ENCODE measurements at regions not wholly inside any gene's neighbourhood (a gene's known extent, or its start where the extent isn't known, plus 50 kb on each side); places are given as distances from the start of the nearest gene placed in this dataset.

GRCh38 chr22:26732284-26732683, 74.9 kb downstream of the MIAT start:
- no peak for DNase-seq
- Histone ChIP-seq H3K27ac (no peak overlapping the region), H3K4me1 (ENCODE audit: insufficient read depth) (no peaks in the 10 kb centered on the region), H3K27me3 (no peaks in the 10 kb centered on the region), H3K9me3 (no peaks in the 10 kb centered on the region), H3K36me3 (no peaks in the 10 kb centered on the region), H3K4me3 (no peak overlapping the region)
- no peak for TF ChIP-seq EP300 (IDR thresholded peaks at IDR 0.05)
- intact Hi-C loops (cut with DNase I) = no loop called here
- WGBS, 3 donors = 89 to 94% (median 90%) methylated on average over 7 of the region's 7 CpGs

DNA sequence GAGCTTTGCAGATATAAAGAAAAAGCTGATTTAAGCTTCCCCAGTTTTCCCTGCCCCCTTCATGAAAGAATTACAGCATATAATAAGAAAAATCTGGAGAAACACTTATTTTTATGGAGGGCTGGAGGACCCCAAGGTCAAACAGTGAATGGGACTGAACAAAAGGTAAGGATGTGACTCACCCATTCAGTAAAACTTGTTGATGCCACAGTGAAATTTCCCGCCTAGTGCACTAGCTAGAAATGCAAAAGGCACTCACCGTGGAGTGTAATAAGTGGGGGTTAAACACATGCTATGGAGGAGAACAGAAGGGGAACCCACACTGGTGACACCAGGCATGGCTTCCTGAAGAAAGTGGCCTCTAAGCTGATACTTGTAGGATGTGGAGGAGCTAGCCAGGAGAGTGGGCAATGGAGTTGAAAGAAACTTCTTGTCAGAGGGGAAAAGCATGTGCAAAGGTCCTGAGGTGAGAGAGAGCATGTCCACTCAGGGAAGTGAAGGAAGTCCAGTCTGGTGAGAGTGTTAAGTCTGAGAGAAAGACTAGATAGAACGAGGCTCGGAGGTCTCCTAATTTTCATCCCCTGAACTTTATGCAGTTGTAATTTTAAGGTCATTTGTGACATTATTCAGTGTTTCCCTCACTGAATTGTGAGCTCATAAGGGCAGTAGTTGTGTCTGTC, 77.1 kb downstream of the MIAT start:
- Histone ChIP-seq H3K36me3 (no peaks in the 10 kb centered on the region), H3K27me3 (no peaks in the 10 kb centered on the region), H3K4me1 (ENCODE audit: insufficient read depth) (no peaks in the 10 kb centered on the region), H3K9me3 (no peaks in the 10 kb centered on the region), H3K4me3 (no peak overlapping the region), H3K27ac (no peak overlapping the region)
- TF ChIP-seq, protein P1, sequence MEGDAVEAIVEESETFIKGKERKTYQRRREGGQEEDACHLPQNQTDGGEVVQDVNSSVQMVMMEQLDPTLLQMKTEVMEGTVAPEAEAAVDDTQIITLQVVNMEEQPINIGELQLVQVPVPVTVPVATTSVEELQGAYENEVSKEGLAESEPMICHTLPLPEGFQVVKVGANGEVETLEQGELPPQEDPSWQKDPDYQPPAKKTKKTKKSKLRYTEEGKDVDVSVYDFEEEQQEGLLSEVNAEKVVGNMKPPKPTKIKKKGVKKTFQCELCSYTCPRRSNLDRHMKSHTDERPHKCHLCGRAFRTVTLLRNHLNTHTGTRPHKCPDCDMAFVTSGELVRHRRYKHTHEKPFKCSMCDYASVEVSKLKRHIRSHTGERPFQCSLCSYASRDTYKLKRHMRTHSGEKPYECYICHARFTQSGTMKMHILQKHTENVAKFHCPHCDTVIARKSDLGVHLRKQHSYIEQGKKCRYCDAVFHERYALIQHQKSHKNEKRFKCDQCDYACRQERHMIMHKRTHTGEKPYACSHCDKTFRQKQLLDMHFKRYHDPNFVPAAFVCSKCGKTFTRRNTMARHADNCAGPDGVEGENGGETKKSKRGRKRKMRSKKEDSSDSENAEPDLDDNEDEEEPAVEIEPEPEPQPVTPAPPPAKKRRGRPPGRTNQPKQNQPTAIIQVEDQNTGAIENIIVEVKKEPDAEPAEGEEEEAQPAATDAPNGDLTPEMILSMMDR (IDR thresholded peaks at IDR 0.05) = no peak
- no peak for DNase-seq
- intact Hi-C loops (cut with DNase I) = no loop called here
- WGBS, 3 donors = 89 to 94% (median 92%) methylated on average over 4 of the region's 4 CpGs

GRCh38 chr22:26735019-26735409, 77.6 kb downstream of the MIAT start:
- no peaks in the 10 kb centered on the region for H3K9me3 ChIP-seq
- no peak overlapping the region for H3K4me3 ChIP-seq
- no peaks in the 10 kb centered on the region for H3K27me3 ChIP-seq
- intact Hi-C loops (cut with DNase I) = no loop called here
- H3K4me1 ChIP-seq (ENCODE audit: insufficient read depth) = no peaks in the 10 kb centered on the region
- WGBS, 3 donors = 75 to 83% (median 76%) methylated on average over 3 of the region's 3 CpGs
- TF ChIP-seq EP300 (IDR thresholded peaks at IDR 0.05) = no peak
- TF ChIP-seq, protein P1 (IDR thresholded peaks at IDR 0.05) = no peak
- no peak for TF ChIP-seq POLR2A (IDR thresholded peaks at IDR 0.05)
- no peak overlapping the region for H3K27ac ChIP-seq
- DNase-seq = no peak
- H3K36me3 ChIP-seq = no peaks in the 10 kb centered on the region

DNA sequence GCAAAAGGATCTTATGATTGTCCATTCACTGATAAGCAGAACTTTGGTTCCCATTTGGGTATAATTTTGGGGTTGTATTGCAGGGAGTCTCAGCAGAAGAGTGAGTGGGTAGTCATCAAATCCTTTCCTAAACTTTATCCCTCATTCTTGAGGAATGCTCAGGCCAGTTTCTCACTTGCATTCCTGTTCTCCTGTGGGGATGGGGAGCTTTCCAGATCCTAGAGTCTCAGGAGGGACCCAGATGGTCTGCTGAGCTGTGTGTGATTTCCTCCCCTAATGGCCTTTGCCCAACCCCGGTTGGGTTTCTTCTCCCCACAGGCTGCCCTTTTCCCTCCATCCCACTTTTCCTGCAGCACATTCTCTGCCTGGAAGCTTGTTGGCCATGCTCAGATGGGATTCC, 79.9 kb downstream of the MIAT start:
- Histone ChIP-seq H3K36me3 (no peaks in the 10 kb centered on the region), H3K9me3 (no peaks in the 10 kb centered on the region), H3K27ac (no peak overlapping the region), H3K4me3 (no peak overlapping the region), H3K27me3 (no peaks in the 10 kb centered on the region), H3K4me1 (ENCODE audit: insufficient read depth) (no peaks in the 10 kb centered on the region)
- intact Hi-C loops (cut with DNase I) = no loop called here
- TF ChIP-seq, protein P1 (IDR thresholded peaks at IDR 0.05) = no peak
- TF ChIP-seq POLR2A (IDR thresholded peaks at IDR 0.05) (no peak), EP300 (IDR thresholded peaks at IDR 0.05) (no peak)
- WGBS, 3 donors = 76 to 91% (median 88%) methylated on average over 1 of the region's 1 CpG
- DNase-seq = no peak

- Histone ChIP-seq H3K27me3 (no peaks in the 10 kb centered on the region), H3K9me3 (no peaks in the 10 kb centered on the region), H3K4me1 (ENCODE audit: insufficient read depth) (no peaks in the 10 kb centered on the region), H3K4me3 (no peak overlapping the region), H3K36me3 (no peaks in the 10 kb centered on the region), H3K27ac (no peak overlapping the region)
- TF ChIP-seq, protein P1 (IDR thresholded peaks at IDR 0.05) = no peak
- TF ChIP-seq EP300 (IDR thresholded peaks at IDR 0.05) (no peak), POLR2A (IDR thresholded peaks at IDR 0.05) (no peak)
- intact Hi-C loops (cut with DNase I) = no loop called here
- no peak for DNase-seq
- WGBS, 3 donors = 67 to 74% (median 70%) methylated on average over 9 of the region's 9 CpGs
These were observed 82.9 kb downstream of the MIAT start for GRCh38 chr22:26740253-26740652.
